Endothelial cell of umbilical vein (primary cell): ENCODE measurements at regions not wholly inside any gene's neighbourhood (a gene's known extent, or its start where the extent isn't known, plus 50 kb on each side); places are given as distances from the start of the nearest gene placed in this dataset.

ENCODE experiments used
- BruUV-seq: library from RNA; stranded (reverse); fragments of 400-500 nt; replicated peaks from 2 replicates; lab custom pipeline; 2021; lab: Mats Ljungman, UMichigan
- CTCF ChIA-PET: fragments of 300-600, 350-600 bp; sonication (Branson Sonifier 250); formaldehyde crosslinking; loops from one replicate; lab custom pipeline; 2021; ENCODE audit warnings: antibody characterized with exemption, inconsistent platforms; lab: Charles Lee
- POLR2A ChIA-PET: fragments of 300-600, 350-600 bp; sonication (Branson Sonifier 250); formaldehyde crosslinking; loops from one replicate; lab custom pipeline; 2021; ENCODE audit warnings: antibody characterized with exemption, inconsistent platforms; lab: Charles Lee
- DNase-seq: peaks from one replicate; pipeline ENCODE4 v3.0.0-alpha.2; 2011; ENCODE audit warnings: low read depth, low spot score
- FAIRE-seq: peaks from 2 replicates; lab custom pipeline; 2011; peaks lifted over from hg19 to GRCh38; lab: Jason Lieb, UNC
- H2AFZ ChIP-seq: 2 replicates; pipeline ENCODE4 v1.6.0; 2012; ENCODE audit warnings: low read depth, low read length, control low read depth, inconsistent platforms
- H3K27ac ChIP-seq: 2 replicates; pipeline ENCODE4 v1.5.1; 2011; ENCODE audit warnings: low read depth, mild to moderate bottlenecking, control low read depth, low read length, moderate library complexity; ENCODE audit not compliant: insufficient read depth
- H3K27me3 ChIP-seq, 2 experiments: 2 replicates each; pipeline versions ENCODE4 v1.6.0 to v1.6.1; 2011; ENCODE audit warnings: low read length in 2 of 2, mixed read lengths in 1 of 2; ENCODE audit not compliant: control insufficient read depth in 2 of 2, insufficient read depth in 2 of 2
- H3K36me3 ChIP-seq, 2 experiments: 2 replicates in 1 of 2; 3 replicates in 1 of 2; pipeline ENCODE4 v1.5.1; 2011; ENCODE audit warnings: low read length in 2 of 2, mild to moderate bottlenecking in 1 of 2, moderate library complexity in 1 of 2; ENCODE audit not compliant: control insufficient read depth in 2 of 2, insufficient read depth in 2 of 2; ENCODE audit errors: extremely low read depth in 1 of 2
- H3K4me1 ChIP-seq: 3 replicates; pipeline ENCODE4 v1.5.1; 2011; ENCODE audit warnings: mild to moderate bottlenecking, low read length; ENCODE audit not compliant: control insufficient read depth, insufficient read depth; ENCODE audit errors: extremely low read depth
- H3K4me2 ChIP-seq: 2 replicates; pipeline ENCODE4 v1.6.1; 2011; ENCODE audit warnings: low read length, control low read depth, mixed read lengths; ENCODE audit not compliant: insufficient read depth
- H3K4me3 ChIP-seq, 3 experiments: fragments of 200-600 bp in 1 of 3; sonication (generic), shearing (Covaris generic) in 1 of 3; replicated peaks in 1 of 3; 2 replicates each; pipeline ENCODE4 v1.5.1; 2011 to 2016; ENCODE audit warnings: control low read depth in 3 of 3, low read length in 3 of 3, mild to moderate bottlenecking in 2 of 3, inconsistent platforms in 1 of 3, low read depth in 1 of 3, moderate library complexity in 1 of 3; ENCODE audit not compliant: insufficient read depth in 1 of 3
- H3K79me2 ChIP-seq: 2 replicates; pipeline ENCODE4 v1.6.0; 2012; ENCODE audit warnings: low read length, inconsistent platforms; ENCODE audit not compliant: control insufficient read depth, insufficient read depth
- H3K9ac ChIP-seq: replicated peaks from 2 replicates; pipeline ENCODE3; 2011; ENCODE audit warnings: low read length, control low read depth; ENCODE audit not compliant: insufficient read depth; ENCODE audit errors: extremely low read depth
- H3K9me1 ChIP-seq: replicated peaks from 3 replicates; pipeline ENCODE4 v1.6.0; 2011; ENCODE audit warnings: mild to moderate bottlenecking, low read length; ENCODE audit not compliant: control insufficient read depth, insufficient read depth; ENCODE audit errors: extremely low read depth
- H3K9me3 ChIP-seq: replicated peaks from 2 replicates; pipeline ENCODE4 v1.5.1; 2012; ENCODE audit warnings: low read length, inconsistent platforms; ENCODE audit not compliant: control insufficient read depth, insufficient read depth
- H4K20me1 ChIP-seq: replicated peaks from 2 replicates; pipeline ENCODE3; 2011; ENCODE audit warnings: mild to moderate bottlenecking, low read length; ENCODE audit not compliant: control insufficient read depth, insufficient read depth; ENCODE audit errors: extremely low read depth
- CTCF ChIP-seq, 2 donors: IDR thresholded peaks; 1 replicate in 1 of 2; 2 replicates in 1 of 2; pipeline ENCODE4 v1.5.1; 2011; ENCODE audit warnings: low read length in 2 of 2, mild to moderate bottlenecking in 2 of 2, moderate library complexity in 2 of 2, control low read depth in 1 of 2, inconsistent platforms in 1 of 2, low read depth in 1 of 2; ENCODE audit not compliant: insufficient read depth in 1 of 2; ENCODE audit errors: extremely low read depth in 1 of 2
- EZH2 ChIP-seq: IDR thresholded peaks from 2 replicates; pipeline ENCODE4 v1.6.1; 2012; ENCODE audit warnings: borderline replicate concordance, low read depth, mild to moderate bottlenecking, moderate library complexity, low read length, inconsistent platforms; ENCODE audit not compliant: severe bottlenecking
- GATA2 ChIP-seq: IDR thresholded peaks from 2 replicates; pipeline ENCODE4 v1.7.0; 2011; ENCODE audit warnings: low read depth, mild to moderate bottlenecking, moderate library complexity, mixed read lengths, low read length; ENCODE audit not compliant: insufficient read length, insufficient read depth
- JUN ChIP-seq: IDR thresholded peaks from 2 replicates; pipeline ENCODE4 v1.6.1; 2011; ENCODE audit warnings: borderline replicate concordance, low read depth; ENCODE audit not compliant: insufficient read length, insufficient read depth
- MAX ChIP-seq: IDR thresholded peaks from 2 replicates; pipeline ENCODE4 v1.6.1; 2011; ENCODE audit not compliant: insufficient read depth, insufficient read length
- MYC ChIP-seq: IDR thresholded peaks from one replicate; pipeline ENCODE4 v1.6.1; 2011; ENCODE audit warnings: mild to moderate bottlenecking, low read depth, low read length
- POLR2AphosphoS5 ChIP-seq: IDR thresholded peaks from 2 replicates; pipeline ENCODE4 v1.6.1; 2012; ENCODE audit warnings: low read depth, mild to moderate bottlenecking, control low read depth, low read length, moderate library complexity; ENCODE audit not compliant: insufficient read depth
- dilution Hi-C: fragments of 300-500 bp; cut with MboI; formaldehyde crosslinking; loops from one replicate; pipeline ENCODE4 v1.15.0; 2019; ENCODE audit warnings: low sequenced_read_pairs; ENCODE audit not compliant: extremely low pct_ligation_motif_present
- intact Hi-C: fragments of 100-400 bp; cut with micrococcal nuclease; formaldehyde crosslinking; loops from one replicate; pipeline ENCODE4 v1.10.0; 2022

- H3K4me2 ChIP-seq = no peak overlapping the region
- ChIA-PET POLR2A (no interaction called here), CTCF (no interaction called here)
- intact Hi-C loops = no loop called here
- H3K4me3 ChIP-seq = no peak overlapping the region
- no peak overlapping the region for H2AFZ ChIP-seq
- H3K27ac ChIP-seq = no peak overlapping the region
- no peak for TF ChIP-seq MYC
- no peak for TF ChIP-seq GATA2
- TF ChIP-seq JUN = no peak
- no peak for TF ChIP-seq MAX
- TF ChIP-seq CTCF (IDR thresholded peaks at IDR 0.05; ENCODE audit: extremely low read depth in 1 of 2, insufficient read depth in 1 of 2, low read depth in 1 of 2, low read length in 2 of 2) = no peak
- TF ChIP-seq POLR2AphosphoS5 = no peak
- no peak for TF ChIP-seq EZH2
- no peaks in the 10 kb centered on the region for H3K27me3 ChIP-seq
- no TSS peak for BruUV-seq
- no peaks in the 10 kb centered on the region for H3K36me3 ChIP-seq
- H3K9me1 ChIP-seq = no peaks in the 10 kb centered on the region
- H3K9me3 ChIP-seq = no peaks in the 10 kb centered on the region
- H3K79me2 ChIP-seq = no peaks in the 10 kb centered on the region
- dilution Hi-C loops = no loop called here
- H3K9ac ChIP-seq = no peak overlapping the region
- FAIRE-seq (no peak), DNase-seq (no peak)
- no peaks in the 10 kb centered on the region for H4K20me1 ChIP-seq
- H3K4me1 ChIP-seq = no peaks in the 10 kb centered on the region
Measured at GRCh38 chr10:76649723-76650127, 987.9 kb downstream of the KCNMA1 start.
